Keratinocyte (primary cell): ENCODE measurements at regions not wholly inside any gene's neighbourhood (a gene's known extent, or its start where the extent isn't known, plus 50 kb on each side); places are given as distances from the start of the nearest gene placed in this dataset.

ENCODE experiments used
- CTCF ChIP-seq, 3 experiments: IDR thresholded peaks in 1 of 3; conservative IDR thresholded peaks in 1 of 3; optimal IDR thresholded peaks in 1 of 3; 2 replicates in 2 of 3; 3 replicates in 1 of 3; pipeline versions ENCODE3 to v1.5.1; 2011; ENCODE audit warnings: low read length in 3 of 3, mild to moderate bottlenecking in 3 of 3, moderate library complexity in 2 of 3, control low read depth in 1 of 3, inconsistent platforms in 1 of 3; ENCODE audit not compliant: insufficient read depth in 2 of 3; ENCODE audit errors: extremely low read depth in 1 of 3
- EZH2 ChIP-seq: IDR thresholded peaks from one replicate; pipeline ENCODE4 v1.6.1; 2012; ENCODE audit warnings: inconsistent platforms, mild to moderate bottlenecking, low read length, moderate library complexity

GRCh38 chr4:125734504-125734903, 419.7 kb downstream of the FAT4 start:
- no peak for TF ChIP-seq CTCF (optimal IDR thresholded peaks at IDR 0.05 in 1 of 3, IDR thresholded peaks at IDR 0.05 in 1 of 3, conservative IDR thresholded peaks at IDR 0.05 in 1 of 3; ENCODE audit: extremely low read depth in 1 of 3, insufficient read depth in 2 of 3, low read length in 3 of 3)
- TF ChIP-seq EZH2, result no peak
